Thyroid gland (tissue), 4 donors: ENCODE measurements at regions not wholly inside any gene's neighbourhood (a gene's known extent, or its start where the extent isn't known, plus 50 kb on each side); places are given as distances from the start of the nearest gene placed in this dataset.

Experiments used
- DNase-seq, 2 donors: peaks; one replicate each; pipeline ENCODE4 v3.0.0-alpha.2; 2019
- H3K27ac ChIP-seq, 3 donors: fragments of 200-600 bp; sonication (generic); 1 replicate in 2 of 3; 2 replicates in 1 of 3; pipeline ENCODE4 v1.5.1; 2016 to 2019; ENCODE audit warnings: mild to moderate bottlenecking in 1 of 3, moderate library complexity in 1 of 3
- H3K27me3 ChIP-seq: fragments of 200-600 bp; sonication (generic); one replicate; pipeline ENCODE4 v1.5.1; 2019
- H3K36me3 ChIP-seq, 2 donors: fragments of 200-600 bp; sonication (generic); one replicate each; pipeline ENCODE4 v1.5.1; 2016 to 2019
- H3K4me1 ChIP-seq, 2 donors: fragments of 200-600 bp; sonication (generic); one replicate each; pipeline ENCODE4 v1.5.1; 2017 to 2019
- H3K4me3 ChIP-seq, 3 donors: fragments of 200-600 bp; sonication (generic); replicated peaks in 1 of 3; 1 replicate in 2 of 3; 2 replicates in 1 of 3; pipeline ENCODE4 v1.5.1; 2016; ENCODE audit warnings: mild to moderate bottlenecking in 1 of 3
- H3K9me3 ChIP-seq: fragments of 200-600 bp; sonication (generic); one replicate; pipeline ENCODE4 v1.5.1; 2017
- CTCF ChIP-seq, 6 experiments: fragments of 200-600 bp in 3 of 6; fragments of 450-650 bp in 3 of 6; sonication (generic) in 3 of 6; IDR thresholded peaks; one replicate each; pipeline ENCODE4 v1.5.1; 2016 to 2019; ENCODE audit warnings: antibody characterized with exemption in 6 of 6, mild to moderate bottlenecking in 2 of 6, inconsistent platforms in 1 of 6, moderate library complexity in 1 of 6
- POLR2A ChIP-seq, 2 donors: fragments of 450-650 bp; IDR thresholded peaks; one replicate each; pipeline ENCODE4 v1.6.1; 2017; ENCODE audit warnings: antibody characterized with exemption in 2 of 2, mild to moderate bottlenecking in 2 of 2, moderate library complexity in 1 of 2
- WGBS, 2 donors: methylation state at CpG; one replicate each; pipeline ENCODE4 v1.1.5; 2017; 5-methylcytosine and 5-hydroxymethylcytosine counted together
- intact Hi-C: fragments of 100-400 bp; cut with DNase I; formaldehyde crosslinking; loops from one replicate; pipeline ENCODE4 v1.15.1; 2023

GRCh38 chr12:4984344-4984743 lies 59.3 kb upstream of the KCNA5 start:
- DNase-seq, result no peak
- WGBS, 2 donors, result 87 to 100% methylated on average over 2 of the region's 2 CpGs
- Histone ChIP-seq H3K36me3 (no peaks in the 10 kb centered on the region), H3K4me1 (no peaks in the 10 kb centered on the region), H3K27ac (no peak overlapping the region), H3K27me3 (no peaks in the 10 kb centered on the region), H3K4me3 (no peak overlapping the region), H3K9me3 (no peaks in the 10 kb centered on the region)
- intact Hi-C loops, result no loop called here
- TF ChIP-seq CTCF (IDR thresholded peaks at IDR 0.05), result no peak
- no peak for TF ChIP-seq POLR2A (IDR thresholded peaks at IDR 0.05)

GRCh38 chr12:4984971-4985370 lies 58.7 kb upstream of the KCNA5 start:
- H3K4me3 ChIP-seq, result no peak overlapping the region
- TF ChIP-seq POLR2A (IDR thresholded peaks at IDR 0.05) (no peak), CTCF (IDR thresholded peaks at IDR 0.05) (no peak)
- H3K27me3 ChIP-seq, result no peaks in the 10 kb centered on the region
- H3K4me1 ChIP-seq, result no peaks in the 10 kb centered on the region
- no peaks in the 10 kb centered on the region for H3K36me3 ChIP-seq
- DNase-seq, result no peak
- intact Hi-C loops, result no loop called here
- H3K9me3 ChIP-seq, result no peaks in the 10 kb centered on the region
- WGBS, 2 donors, result 81 to 88% methylated on average over 7 of the region's 7 CpGs
- no peak overlapping the region for H3K27ac ChIP-seq

GRCh38 chr12:4985820-4986219 lies 57.9 kb upstream of the KCNA5 start:
- Histone ChIP-seq H3K4me3 (no peak overlapping the region), H3K27ac (no peak overlapping the region), H3K36me3 (no peaks in the 10 kb centered on the region), H3K9me3 (no peaks in the 10 kb centered on the region), H3K4me1 (no peaks in the 10 kb centered on the region), H3K27me3 (no peaks in the 10 kb centered on the region)
- TF ChIP-seq CTCF (IDR thresholded peaks at IDR 0.05) (no peak), POLR2A (IDR thresholded peaks at IDR 0.05) (no peak)
- 78 to 84% methylated on average over 6 of the region's 6 CpGs for WGBS, 2 donors
- intact Hi-C loops, result no loop called here
- DNase-seq, result no peak

GRCh38 chr12:4987076-4988046 lies 56.3 kb upstream of the KCNA5 start:
- intact Hi-C loops, result no loop called here
- TF ChIP-seq CTCF (IDR thresholded peaks at IDR 0.05) (no peak), POLR2A (IDR thresholded peaks at IDR 0.05) (no peak)
- Histone ChIP-seq H3K9me3 (no peaks in the 10 kb centered on the region), H3K27ac (no peak overlapping the region), H3K36me3 (no peaks in the 10 kb centered on the region), H3K27me3 (no peaks in the 10 kb centered on the region), H3K4me1 (no peaks in the 10 kb centered on the region), H3K4me3 (no peak overlapping the region)
- WGBS, 2 donors, result 71 to 74% methylated on average over 17 of the region's 17 CpGs
- DNase-seq, result no peak

GRCh38 chr12:4991373-4991772 lies 52.3 kb upstream of the KCNA5 start:
- no peak for TF ChIP-seq POLR2A (IDR thresholded peaks at IDR 0.05)
- TF ChIP-seq CTCF (IDR thresholded peaks at IDR 0.05), result no peak
- Histone ChIP-seq H3K36me3 (no peaks in the 10 kb centered on the region), H3K4me1 (no peaks in the 10 kb centered on the region), H3K27me3 (no peaks in the 10 kb centered on the region), H3K4me3 (no peak overlapping the region), H3K9me3 (no peaks in the 10 kb centered on the region), H3K27ac (no peak overlapping the region)
- no peak for DNase-seq
- WGBS, 2 donors, result 85 to 87% methylated on average over 6 of the region's 6 CpGs
- intact Hi-C loops, result no loop called here
